ENCODE measurements at regions not wholly inside any gene's neighbourhood (a gene's known extent, or its start where the extent isn't known, plus 50 kb on each side); places are given as distances from the start of the nearest gene placed in this dataset.

DNA sequence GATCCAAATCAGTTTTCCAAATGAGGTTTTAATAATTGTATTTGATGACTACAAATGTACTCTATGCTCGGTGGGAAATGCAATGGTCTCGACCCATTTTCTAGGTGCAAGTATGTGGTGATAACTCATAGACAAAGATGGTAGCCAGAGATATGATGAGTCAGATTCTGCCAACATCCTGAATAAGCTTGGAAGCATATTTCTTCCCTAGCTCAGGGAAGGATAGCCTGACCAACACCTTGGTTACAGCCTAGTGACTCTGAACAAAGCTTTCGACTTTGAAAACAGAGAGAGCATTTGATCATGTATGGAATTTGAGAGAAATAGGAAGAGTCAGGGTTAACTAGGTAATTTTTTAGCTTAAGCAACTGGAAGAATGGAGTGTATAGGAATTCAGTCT lies 128.3 kb upstream of the MYOCD start:
- no peak for DNase-seq

DNA sequence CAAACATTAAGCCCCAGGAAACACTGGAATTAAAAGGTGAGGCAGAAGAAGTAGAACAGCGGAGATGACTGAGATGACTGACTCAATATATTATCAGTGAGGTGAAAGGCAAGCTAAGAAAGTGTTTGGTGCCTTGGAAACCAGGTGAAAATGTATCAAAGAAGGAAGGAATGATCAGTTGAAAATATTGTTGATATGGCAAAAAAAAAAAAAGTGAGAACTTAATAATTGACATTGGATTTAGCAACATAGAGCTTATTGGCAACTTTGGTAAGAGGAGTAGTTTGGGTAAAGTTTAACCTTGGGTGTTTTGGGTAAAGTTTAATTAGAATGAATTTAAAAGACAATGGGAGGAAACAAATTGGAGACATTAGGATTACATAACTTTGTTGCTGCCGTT lies 127.7 kb upstream of the MYOCD start:
- no peak for DNase-seq

DNA sequence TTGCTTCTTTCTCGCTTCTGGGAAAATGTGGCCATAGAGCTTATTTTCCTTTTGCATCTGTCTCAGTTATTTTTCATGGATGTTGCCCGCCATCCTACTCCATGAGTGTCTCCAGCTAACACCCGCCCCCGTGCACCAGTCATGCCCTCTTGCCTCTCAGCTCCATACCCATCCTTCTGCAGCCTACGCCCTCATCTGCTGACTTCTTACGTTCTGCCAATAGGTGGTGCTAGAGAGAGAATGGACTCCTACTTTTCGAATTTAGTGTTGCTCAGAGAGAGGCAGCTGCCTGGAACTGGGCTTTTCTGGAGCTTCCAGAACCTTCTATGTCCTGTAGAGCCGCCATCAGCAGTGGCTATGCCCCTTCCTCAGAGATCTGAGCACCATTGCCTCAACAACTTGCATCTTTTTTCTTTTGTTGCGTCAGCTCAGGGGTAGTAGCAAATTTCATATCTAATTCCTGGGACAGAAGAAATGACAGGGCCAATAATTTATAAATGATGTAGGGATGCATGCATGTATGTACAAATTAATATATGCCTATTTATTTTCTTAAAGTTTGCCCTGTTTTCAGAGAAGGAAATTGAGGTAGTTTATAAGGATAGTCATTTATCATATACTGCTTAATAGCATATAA lies 119.7 kb upstream of the MYOCD start:
- peak; percentile 19 for DNase-seq

DNA sequence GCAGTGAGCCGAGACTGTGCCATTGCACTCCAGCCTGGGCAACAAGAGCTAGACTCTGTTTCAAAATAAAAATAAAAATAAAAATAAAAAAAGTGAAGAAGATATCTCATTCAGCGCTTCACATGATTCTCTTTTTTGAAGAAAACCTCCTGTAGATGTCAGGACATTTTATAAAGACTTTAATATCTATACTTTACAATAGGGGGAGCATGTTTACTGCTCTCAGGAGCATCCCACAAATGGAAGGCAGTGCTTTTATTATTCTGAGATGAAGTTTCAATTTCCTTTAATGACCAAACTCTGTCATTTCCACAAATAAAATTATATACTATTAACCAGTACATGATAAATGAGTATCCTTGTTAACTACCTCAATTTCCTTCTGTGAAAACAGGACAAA lies 118.7 kb upstream of the MYOCD start:
- no peak for DNase-seq

DNA sequence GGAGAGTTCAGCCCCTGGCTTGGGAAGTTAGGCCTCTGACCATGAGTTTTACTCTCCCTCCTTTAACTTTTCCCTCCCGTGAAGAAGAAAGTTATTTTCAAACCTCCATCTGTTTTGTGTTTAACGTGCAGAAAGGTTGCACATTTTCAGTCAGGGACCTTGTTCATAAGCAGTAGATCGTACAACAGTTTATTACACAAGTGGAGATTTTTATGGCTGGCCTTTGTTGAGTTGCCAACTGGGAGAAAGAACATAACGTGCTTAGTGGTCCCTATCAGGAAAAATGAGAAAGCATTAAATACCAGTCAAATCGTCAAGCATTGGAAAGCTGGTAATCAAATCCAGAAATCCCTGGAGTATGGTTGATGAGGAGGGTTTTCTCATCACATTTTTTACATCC lies 117.9 kb upstream of the MYOCD start:
- no peak for DNase-seq

DNA sequence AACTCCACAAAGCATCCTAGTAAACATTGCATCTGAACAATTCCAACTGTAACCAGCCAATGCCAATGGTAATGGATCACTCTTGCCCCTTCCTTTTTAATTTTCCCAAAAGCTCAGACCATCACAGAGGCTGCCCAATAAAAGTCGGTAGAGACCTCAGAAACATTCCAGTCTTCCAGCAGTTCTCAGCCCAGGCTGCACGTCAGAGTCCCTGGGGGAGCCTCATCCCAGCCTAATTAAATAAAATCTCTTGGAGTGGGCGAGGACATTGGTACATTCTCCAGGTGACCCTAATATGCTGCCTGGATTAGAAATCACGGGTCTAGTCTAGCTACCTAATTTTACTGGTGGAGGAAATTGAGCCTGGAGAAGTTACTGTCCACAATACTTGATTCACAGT lies 117.1 kb upstream of the MYOCD start:
- no peak for DNase-seq

DNA sequence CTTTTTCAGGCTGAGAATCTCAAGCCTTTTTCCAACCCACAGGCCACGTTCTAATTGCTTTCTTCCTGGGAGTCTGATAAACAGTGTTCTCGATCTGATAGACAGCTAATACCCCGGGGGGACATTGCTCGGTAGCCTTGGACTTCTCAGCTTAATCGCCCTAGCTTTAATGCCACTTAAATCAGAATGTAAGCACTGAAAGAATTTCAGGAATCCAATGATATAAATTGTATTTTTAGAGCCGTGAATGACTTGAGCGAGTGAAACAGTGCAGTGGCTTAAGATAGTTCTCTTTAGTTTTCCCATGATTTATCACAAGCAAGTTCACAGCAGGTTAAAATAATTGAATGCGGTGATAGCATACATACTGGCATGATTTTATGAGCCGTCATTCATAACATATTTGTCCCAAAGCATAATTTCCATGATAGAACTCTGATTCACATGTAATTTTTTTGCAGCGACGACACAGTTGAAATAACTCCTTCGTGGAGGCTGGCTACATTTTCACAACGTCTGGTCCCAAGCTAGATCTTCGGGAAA lies 116.1 kb upstream of the MYOCD start:
- DNase-seq: no peak

DNA sequence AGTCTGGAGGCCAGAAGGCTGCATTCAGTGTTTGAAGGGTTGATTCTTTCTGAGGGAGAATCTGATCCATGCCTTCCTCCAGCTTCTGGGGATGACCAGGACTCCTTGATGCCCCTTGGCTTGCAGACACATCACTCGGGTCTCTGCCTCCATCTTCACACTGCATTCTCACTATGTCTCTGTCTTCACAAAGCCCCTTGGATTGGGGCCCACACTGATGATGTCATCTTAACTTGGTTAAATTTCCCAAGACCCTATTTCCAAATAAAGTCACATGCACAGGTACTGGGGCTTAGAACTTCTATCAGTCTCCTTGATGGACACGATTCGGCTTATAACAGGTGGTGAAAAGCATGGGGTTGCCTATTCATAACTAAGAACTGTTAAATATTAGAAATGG lies 112.1 kb upstream of the MYOCD start:
- no peak for DNase-seq

DNA sequence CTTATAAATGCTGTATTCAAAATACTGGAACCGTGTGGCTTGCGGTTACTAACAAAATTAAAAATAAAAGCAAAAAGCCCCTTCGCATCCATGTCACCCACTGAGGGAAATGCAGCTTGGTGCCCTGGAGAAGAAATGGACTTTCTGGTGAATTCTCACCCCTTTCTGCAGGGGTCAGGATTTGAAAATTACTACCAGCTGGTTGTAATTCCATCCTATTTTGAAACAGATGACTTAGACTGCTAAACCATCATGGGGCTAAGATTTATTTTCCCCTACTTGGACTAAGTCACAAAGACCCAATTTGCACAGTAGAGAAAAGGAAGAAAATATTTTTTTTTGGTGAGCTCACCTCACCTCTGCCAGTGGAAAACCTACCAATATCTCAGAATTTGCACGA lies 111.4 kb upstream of the MYOCD start:
- no peak for DNase-seq

DNA sequence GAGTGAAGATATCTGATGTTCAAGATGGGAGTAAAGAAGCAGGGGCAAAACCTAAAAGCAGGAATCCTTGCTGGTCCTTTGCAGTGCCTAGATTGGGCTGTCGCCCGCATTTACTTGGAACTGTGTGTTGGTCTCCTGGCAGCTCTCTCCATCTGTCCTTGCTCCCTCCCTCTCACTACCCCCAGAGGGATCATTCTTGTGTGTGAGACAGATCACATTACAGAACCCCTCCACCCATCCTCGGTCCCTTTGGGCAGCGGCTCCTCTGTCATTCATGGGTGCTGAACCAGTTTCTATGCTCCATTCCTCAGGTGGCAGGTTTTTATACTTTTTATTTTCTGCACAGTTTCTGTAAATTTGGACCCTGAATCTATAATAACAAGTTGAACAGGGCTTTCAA lies 99.4 kb upstream of the MYOCD start:
- no peak for DNase-seq

DNA sequence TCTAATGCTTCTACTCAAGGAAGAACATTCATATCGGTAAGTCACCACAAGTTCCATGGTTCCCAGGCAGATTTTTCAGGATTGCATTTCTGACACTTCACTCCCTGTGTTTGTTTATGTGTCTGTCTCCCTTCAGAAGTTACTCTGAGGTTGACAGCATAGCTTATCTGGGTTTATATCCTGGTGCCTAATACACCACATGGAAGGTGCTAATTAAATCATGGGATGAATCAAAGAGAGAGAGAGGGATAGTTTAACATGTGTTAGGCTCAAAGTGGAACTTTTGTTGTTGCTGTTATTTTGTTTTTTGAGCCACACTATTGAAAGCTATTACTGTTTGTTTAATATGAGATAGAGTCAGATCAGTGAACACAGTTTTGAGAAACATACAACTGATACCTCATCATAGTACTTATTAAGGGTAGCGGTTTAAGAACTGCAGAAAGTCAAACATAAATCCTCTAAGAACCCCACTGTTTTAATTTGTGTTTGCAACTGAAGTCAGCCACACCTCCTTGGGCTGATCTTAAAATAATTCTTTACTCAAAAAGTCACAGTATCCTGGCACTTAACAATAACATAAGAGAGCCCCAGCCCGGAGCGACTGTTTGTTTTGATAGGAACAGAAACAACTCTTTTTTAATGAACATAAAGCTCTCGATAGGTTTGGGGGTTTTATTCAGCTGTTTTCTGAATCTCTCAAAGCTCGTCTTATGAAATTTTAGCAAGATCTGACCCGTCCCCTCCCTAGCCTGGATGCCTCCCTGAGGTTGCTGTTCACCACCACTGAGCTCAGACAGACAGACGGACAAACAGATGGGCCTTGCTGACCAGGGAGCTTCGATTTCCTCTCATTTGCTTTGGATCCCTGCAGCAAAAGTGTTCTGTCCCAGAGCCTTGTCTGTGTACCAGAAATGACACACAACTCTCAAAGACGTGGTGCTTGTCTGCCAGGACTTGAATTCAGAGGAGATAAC lies 98.3 kb upstream of the MYOCD start:
- DNase-seq: no peak

DNA sequence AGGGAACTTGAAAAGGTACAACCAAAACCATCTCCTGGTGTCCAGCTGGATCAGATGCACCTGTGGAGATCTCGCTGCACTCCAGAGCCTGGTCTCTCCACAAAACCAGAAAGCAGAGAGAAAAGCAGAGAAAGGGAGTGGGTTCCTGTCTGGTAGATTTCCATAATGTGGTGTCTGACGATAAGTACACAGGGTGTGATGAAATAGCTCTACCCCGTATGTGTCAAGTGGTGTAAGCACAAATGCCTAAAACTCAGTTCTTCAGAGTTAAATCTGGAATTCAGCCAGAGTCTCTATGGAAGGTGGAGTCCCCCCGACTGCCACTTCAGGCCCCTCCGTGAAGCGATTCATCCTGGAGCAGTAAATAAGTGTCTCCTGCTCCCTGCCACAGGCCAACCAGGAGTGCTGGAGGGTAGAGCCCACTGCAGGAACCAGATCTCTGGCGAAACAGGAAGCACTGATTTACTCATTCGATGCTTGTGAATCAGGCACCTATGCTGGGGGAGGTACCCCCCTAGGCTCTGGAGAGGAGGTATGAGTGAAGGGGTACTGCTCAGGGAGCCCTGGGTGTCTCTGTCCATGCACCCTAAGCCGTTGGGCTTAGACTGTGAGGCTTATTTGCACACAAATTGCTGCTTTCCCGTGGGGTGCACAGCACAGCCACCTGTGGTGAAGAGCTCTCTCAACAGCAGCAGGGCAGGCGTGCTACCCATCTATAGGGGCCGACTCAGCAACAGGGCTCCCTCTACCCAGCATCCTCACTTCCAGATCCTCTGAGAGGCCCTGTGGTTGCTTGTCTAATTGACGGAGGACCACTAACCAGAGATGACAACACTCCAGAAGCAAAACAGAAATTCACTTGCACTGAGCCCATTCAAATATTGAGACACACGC lies 97.1 kb upstream of the MYOCD start:
- no peak for DNase-seq

DNA sequence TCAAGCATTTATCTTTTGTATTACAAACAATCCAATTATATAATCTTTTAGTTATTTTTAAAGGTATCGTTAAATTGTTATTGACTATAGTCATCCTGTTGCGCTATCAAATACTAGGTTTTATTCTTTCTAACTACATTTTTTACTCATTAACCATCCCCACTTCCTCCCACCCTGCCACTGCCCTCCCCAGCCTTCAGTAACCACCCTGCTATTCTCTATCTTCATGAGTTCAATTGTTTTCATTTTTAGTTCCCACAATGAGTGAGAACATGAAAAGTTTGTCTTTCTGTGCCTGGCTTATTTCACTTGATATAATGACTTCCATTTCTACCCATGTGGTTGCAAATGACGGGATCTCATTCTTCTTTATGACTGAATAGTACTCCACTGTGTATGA lies 94.1 kb upstream of the MYOCD start:
- no peak for DNase-seq

DNA sequence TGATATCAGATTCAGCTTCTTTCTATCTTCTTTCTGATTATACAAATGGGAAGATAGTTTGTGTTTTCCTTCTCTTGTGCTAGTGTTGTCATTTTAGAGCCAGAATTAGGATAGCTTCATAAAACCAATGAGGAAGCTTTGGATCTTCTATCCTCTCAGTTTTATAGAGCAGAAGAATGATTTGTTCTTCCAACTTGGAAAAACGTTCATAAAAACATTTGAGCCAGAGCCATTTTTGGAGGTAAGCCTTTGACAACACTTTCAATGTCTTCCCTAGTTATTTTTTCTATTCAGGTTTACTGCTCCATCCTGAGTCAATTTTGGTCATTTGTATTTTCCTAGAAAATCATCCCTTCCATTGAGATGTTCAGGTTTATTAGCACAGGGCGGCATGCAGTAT lies 91.2 kb upstream of the MYOCD start:
- DNase-seq: no peak

DNA sequence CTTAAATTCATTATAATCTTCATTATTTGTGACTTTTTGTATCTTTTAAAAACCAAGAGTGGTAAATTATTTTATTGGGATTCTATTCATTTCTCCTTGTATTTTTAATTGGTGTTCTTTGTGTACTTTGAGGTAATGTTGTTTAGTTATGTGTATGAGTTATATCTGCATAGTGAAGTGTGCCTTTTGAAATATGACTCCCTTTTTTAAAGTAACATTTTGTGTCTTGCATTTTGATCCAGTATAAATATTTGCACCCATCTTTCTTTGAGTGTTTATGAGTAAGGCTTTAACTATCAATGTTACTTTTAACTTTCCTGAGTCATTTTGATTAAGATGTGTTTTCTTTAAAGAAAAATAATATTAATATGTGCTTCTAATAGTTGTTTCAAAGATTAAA lies 90.0 kb upstream of the MYOCD start:
- no peak for DNase-seq

DNA sequence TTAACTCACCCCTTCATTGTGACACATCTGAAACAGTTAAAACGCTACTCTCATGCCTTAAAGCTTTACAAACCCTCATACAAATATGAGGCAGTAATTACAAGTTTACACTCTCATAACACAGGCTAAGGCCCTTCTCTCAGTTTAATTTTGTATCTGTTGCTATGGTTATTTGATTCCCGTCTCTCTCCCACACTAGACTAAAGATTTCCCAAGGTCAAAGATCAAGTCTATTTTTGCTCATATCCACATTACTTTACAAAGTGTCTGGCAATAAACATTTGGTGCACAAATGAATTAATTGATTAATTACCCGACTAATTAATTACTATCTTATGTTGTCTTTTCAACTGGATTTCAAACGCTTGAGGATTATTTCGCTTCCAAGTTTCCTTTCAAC lies 86.4 kb upstream of the MYOCD start:
- no peak for DNase-seq

DNA sequence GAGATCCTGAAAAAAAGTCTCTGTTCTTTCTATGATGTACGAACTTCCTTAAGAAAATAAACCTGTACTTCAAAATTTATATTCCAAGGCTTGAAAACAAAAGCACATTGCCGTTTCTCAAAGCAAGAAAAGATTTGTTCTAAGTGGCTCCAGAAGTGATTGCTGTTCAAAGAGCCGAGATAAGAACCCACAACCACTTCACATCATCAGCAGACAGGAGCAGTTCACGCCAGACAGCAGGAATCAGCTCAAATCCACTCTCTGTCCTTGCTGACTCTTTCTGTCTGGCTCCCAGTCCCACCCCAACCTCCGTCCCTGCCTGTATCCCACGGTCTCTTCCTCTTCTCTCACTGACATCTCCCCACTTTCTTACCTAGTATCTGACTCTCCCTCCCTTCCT lies 85.0 kb upstream of the MYOCD start:
- no peak for DNase-seq

DNA sequence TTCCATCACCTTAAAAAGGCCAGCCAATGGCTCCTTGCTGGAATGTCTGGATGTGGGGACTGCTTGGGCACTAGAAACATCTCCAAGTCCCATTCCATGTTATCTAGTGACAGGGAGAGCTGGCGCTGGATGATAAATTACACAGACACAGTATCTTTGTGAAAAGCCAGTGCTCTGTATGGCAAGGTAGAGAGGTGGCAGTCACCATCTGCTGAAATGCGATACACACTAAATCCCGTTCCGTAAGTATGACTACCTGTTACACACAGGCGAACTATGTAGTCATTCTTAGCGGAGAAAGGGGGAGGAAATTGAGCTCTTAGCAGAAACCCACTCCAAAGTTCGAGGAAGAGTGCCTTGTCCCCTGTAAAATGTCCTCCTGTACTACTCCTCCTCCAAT lies 81.0 kb upstream of the MYOCD start:
- no peak for DNase-seq

DNA sequence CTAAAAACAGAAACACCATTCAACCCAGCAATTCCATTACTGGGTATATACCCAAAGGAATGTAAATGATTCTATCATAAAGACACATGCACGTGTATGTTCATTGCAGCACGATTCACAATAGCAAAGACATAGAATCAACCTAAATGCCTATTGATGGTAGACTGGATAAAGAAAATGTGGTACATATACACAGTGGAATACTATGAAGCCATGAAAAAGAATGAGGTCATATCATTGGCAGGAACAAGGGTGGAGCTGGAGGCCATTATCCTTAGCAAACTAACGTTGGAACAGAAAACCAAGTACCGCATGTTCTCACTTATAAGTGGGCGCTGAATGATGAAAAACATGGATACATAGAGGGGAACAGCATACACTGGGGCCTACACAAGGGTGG lies 77.2 kb upstream of the MYOCD start:
- no peak for DNase-seq

DNA sequence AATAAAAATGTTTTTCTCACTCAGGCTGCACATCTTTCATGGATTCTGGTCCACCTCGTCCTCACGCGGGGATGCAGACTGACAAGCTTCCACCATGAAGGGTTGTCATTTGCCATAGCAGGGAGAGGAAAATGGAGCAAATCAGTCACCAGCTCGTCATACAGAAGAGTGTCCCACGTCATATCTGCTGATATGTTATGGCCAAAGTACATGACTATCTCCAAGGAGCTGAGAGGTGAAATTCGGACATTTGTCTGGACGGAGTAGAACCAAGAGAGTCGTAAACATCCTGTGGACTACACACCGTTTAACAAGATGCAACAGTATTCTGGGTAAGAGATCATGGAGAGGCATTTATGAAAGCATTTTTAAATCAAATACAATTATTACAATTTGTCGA lies 75.3 kb upstream of the MYOCD start:
- DNase-seq: no peak

DNA sequence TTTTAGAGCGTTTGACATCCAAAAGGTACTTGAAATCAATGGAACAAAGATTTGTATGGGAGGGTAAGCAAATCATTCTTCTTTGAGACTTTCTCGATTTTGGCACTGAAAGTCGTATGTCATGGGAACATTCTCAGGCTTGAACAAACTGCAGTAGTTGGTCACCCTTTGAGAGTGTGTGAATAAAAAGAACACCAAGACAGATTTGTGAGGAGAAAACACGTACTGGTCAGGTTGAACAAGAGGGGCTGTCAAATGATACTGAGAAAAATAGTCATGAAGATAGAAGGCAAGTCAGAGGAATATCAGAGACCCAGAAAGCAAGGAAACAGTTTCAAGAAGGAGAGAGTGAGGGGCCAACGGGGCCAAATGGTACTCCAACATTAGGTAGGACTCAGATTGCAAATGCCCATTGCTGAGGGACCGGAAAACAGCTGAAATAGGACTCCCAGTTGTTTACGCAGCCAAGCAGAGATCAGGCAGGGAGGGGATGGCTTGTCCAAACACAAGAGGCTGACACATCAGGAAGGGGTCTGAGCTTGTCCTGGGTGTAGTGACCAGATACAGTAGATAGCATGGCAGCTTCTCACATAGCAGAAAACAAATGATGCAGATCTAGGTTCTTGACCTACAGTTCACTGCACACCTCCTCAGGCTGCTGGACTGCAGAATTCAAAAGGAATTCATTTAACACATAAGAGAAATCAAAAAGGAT lies 74.5 kb upstream of the MYOCD start:
- DNase-seq: no peak

DNA sequence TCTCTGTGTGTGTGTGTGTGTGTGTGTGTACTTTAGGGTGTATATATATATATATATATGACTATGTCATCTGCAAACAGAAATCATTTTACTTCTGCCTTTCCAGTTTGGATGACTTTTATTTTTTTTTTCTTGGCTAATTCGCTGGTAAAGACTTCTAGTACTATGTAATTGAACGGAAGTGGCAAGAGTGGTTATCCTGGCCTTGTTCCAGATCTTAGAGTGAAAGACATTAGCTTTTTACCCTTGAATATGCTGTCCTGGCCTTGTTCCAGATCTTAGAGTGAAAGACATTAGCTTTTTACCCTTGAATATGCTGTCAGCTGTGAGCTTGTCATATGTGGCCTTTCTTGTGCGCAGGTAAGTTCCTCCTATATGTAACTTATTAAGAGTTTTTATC lies 72.7 kb upstream of the MYOCD start:
- no peak for DNase-seq

DNA sequence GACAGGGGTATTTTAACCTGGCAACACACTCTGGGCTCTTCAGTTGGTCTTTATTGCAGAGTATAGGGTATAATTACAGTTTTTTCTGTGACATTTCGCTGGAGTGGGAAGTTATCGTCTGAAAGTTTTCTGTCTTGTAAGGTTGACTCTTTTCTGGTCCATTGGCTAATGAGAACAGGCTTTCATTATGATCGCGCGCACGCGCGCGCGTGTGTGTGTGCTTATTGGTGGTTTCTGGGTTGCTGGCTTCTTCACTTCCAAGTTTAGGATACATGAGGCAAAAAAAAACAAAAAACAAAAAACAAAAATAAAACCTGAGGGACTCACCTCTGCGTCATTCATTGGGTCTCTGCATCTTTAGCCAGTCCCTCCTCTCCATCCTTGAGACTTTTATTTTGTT lies 68.7 kb upstream of the MYOCD start:
- DNase-seq: no peak
